ENCODE measurements at regions not wholly inside any gene's neighbourhood (a gene's known extent, or its start where the extent isn't known, plus 50 kb on each side); places are given as distances from the start of the nearest gene placed in this dataset.

DNA sequence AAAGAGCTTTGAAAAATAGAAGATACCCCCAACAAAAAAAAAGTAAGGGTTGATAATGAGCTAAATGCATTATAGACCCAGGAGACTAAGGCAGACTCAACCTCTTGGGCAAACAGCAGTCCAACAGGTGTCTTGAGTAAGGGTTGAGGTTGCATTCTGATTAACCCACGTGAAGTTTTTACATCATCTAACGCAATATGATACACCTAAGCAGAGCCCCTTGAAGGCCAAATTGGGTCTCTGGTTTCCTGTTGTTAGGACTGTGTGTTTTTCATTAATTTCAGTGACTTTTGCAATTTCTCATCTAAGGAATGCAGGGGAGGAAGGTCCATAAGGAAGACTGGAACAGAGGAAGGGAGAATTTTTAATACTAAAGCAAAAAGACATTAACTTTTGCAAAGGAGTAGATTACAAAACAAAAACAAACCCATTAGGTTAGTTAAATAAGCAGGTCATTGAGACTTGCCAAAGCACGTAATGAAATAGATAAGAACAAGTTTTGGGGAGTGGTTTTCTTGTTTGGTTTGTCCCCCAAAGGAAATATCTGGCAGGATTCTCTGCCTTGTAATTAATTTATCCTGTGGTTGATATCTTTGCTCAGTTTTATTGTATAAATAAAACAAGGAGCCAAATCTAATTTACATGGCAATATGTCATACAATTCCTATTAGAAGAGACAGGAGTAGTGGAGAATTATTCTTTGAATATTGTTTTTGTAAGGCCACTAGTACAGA lies 244.3 kb downstream of the ETAA1 start:
- no peak for TF ChIP-seq CTCF (IDR thresholded peaks at IDR 0.05)
- TF ChIP-seq POLR2A (IDR thresholded peaks at IDR 0.05) = no peak
